Iris pigment epithelial cell (primary cell): ENCODE measurements at regions not wholly inside any gene's neighbourhood (a gene's known extent, or its start where the extent isn't known, plus 50 kb on each side); places are given as distances from the start of the nearest gene placed in this dataset.

Experiments
- DNase-seq: peaks from one replicate; pipeline ENCODE4 v3.0.0-alpha.2; 2011; ENCODE audit warnings: low read depth

DNA sequence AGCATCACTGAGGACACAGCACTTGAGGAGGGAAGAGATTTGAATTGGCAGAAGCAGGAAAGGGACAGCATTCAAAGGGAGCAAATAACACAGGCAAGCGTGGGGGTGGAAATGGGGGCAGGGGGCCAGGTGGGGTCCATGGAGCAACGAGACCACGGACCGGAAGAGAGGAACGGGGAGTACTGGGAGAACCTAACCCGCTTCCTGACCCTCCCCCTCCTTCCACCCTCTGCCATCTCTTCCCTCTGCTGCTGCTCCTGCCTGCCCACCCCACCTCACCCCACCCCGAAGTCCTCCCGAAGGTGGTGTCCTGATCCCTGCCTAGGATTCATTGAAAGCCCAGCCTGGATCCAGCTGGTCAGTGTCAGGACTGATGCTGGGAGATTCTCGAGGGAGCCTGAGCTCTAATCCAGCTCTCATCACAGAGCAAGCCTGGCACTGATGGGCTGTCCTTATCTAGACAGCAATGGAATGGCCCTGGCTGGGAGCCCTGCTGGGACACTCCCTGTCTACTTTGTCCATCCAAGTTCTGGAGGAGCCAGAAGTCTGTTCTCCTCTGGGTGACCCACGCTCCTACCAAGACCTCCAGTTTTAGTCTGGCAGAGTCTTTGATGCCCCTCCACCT, 105.0 kb downstream of the TRIM29 start:
- DNase-seq = no peak

DNA sequence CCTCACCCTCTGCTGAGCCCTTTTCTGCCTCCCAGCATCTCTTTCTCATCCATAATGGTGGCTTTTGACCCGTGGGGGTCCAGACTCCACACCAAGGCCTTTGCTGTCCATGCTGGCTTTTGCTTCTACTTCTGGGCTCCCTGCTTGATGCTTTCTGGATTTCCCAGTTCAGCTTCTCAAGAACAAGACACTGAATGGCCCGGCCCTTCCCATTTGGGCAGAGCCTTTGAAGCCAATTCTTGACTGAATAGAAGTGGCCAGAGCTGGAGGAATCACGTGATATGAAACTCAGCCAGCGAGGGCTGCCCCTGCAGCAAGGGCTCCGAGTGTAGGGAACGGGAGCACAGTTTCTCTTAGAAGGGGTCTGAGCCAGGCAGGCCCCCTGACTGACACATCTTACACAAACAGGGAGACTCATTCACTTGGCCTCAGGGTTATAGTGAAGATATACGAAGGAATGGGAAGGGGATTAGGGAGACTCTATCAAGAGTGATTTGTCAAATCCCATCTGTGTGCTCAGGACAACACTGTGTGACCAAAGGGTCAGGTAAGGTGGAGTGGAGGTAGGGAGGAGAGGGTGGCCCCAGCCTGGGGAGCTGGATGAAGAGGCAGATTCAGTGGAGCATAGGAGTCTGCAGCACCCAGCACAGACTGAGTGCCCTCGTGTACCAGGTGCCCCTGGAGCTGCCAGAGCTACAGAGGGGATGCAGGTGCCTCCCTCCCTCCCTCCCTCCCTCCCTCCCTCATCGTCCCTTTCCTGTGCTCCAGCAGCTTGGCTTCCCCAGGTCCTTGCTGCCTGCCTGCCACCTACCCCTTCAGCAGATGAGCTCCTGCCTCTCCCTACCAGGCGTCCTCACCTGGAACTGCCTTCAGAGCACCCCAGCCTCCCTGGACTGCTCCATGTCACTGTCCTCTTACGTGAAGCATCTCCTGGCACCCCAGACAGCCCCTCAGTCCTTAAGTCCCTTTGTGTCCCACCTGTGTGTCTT, 106.0 kb downstream of the TRIM29 start:
- no peak for DNase-seq

DNA sequence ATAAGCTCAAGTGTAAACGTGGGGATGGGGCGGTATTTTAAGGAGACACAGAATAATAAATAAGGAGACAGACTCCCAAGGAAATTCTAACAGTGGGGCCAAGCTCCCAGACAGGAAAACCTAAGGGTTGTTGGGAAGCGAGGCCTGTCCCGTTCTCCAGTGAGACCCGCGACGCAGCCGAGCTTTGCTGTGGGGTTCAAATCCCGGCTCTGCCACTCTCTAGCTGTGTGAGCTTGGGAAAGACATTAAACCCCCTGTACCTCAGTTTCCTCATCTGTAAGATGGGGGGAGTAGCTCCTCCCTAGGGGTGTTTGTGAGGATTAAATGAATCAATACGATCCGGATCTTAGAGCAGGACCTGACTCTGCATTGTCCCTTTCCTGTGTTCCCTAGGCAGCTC, 106.8 kb downstream of the TRIM29 start:
- DNase-seq = no peak

DNA sequence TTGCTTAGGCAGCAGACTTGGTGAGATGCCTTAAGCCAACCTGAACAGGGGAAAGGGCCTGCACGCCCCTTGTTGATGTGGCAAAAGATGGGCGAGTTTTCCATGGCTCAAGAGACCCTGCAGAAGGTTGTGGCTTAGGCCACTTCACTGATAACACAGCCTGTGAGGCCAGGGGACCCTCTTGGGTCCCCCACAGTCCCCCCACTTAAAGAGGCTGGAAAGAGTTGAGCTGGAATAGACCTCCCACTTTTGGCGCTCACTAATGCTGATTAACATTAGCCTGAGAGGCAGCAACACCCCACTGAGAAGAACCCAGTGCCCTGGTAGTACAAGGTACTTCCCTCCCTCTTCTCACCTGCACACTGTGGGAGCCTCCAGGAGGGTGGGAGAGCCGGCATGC, 107.5 kb downstream of the TRIM29 start:
- no peak for DNase-seq

DNA sequence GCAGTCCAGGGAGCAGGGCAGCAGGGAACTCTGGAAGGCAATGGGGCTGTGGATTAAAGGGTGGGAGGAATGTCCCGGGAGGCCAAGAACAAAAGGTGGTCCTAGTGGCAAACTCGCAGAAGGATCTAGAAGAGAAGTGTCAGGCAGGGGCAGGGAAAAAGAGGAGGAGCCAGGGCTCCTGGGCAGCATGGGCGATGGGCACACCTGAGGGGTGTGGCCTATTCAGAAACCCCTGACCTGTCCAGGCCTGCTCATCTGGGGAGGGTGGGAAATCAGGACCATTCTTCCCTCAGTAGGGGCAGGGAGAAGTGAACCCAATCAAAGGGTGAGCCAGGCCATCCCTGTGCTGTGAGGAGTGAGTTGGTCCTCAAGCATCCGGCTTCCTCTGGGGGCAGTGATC, 108.6 kb downstream of the TRIM29 start:
- no peak for DNase-seq

DNA sequence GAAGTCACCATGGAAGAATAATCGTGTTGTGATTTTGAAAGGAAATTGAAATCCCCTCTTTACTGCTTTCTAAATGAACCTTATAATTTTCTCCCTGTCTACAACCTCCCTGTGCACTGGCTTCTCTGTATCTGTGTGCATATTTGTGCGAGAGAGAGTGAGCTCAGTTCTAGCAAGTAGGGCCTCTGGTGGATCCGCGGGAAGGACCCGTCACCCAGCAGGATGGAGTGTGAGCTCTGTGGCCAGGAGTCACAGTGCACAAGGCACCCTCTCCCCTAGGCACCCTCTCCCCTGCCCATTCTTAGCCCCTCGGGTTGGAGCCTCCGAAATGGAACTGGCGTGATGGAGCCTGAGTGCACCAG, 109.0 kb downstream of the TRIM29 start:
- no peak for DNase-seq

DNA sequence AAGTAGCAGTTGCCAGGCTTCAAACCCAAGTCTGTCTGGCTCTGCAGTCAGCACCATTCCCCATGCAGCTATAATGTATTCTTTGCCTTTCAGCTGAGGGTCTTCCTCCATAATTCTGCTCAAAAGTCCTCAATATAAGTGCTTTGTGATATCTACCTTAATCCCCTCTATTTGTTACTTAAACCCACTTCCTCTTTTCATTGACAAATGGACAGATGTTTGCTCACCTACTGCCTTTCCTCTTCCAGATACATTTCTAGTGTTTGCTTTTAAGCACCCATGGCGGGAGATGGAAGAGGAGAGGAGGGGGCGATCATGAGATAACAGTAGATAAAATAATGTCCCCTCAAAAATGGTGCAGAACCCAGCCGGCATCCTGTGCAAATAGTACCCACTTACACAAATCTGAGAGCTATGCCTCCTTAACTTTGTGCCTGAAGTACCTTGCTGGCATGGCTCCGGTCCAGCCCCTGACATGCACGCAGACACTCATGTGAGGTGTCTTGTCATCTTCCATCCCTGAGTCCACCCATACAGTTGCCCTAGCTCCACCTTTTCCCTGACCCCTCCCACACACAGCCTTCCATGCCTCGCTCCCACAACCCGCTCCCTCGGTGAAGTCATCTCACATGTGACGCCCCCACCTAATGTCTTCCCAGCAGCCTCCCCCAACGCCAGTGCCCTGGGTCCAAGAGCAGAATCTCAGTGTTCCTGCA, 109.6 kb downstream of the TRIM29 start:
- no peak for DNase-seq

DNA sequence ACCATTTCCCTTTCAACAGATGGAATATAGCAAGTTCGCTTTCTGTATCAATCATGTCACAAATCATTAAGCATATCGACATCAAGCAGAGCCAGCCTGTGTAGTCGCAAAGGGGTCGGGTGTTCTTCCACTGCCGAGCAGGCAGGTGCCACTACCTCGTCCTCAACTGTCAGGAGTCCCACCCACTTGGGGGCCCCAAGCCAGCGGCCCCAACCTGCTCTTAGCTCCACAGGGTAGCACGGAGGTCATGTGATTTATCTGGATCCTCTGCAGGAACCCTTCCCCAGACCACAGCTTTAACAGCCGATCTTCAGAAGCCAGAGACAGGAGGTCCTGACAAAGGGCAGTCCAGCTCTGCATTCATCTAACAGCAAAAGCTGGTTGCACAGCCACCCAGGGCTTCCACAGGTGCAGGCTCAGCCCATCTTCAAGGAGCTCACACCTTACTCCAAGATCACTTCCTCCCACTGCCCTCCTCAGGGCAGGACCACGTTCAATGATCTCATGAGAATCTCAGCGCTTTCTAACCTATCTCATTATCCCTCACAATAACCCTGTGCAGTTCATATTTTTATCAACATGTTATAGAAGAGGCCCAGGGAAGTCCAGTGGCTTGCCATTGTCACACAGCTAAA, 110.2 kb downstream of the TRIM29 start:
- no peak for DNase-seq

DNA sequence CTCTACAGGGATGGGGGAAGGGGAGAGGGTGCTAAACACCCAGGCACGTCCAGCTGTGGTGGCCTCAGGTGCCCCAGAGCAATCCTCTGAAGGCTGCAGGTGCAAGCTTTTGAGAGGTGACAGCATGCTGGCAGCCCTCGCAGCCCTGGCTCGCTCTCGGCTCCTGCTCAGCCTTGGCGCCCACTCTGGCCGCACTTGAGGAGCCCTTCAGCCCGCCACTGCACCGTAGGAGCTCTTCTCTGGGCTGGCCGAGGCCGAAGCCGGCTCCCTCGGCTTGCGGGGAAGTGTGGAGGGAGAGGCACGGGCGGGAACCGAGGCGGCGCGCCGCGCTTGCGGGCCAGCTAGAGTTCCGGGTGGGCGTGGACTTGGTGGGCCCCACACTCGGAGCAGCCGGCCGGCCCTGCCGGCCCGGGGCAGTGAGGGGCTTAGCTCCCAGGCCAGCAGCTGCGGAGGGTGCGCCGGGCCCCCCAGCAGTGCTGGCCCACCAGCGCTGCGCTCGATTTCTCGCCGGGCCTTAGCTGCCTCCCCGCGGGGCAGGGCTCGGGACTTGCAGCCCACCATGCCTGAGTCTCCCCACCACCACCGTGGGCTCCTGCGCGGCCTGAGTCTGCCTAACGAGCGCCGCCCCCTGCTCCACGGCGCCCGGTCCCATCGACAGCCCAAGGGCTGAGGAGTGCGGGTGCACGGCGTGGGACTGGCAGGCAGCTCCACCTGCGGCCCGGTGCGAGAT, 112.1 kb downstream of the TRIM29 start:
- DNase-seq = no peak

DNA sequence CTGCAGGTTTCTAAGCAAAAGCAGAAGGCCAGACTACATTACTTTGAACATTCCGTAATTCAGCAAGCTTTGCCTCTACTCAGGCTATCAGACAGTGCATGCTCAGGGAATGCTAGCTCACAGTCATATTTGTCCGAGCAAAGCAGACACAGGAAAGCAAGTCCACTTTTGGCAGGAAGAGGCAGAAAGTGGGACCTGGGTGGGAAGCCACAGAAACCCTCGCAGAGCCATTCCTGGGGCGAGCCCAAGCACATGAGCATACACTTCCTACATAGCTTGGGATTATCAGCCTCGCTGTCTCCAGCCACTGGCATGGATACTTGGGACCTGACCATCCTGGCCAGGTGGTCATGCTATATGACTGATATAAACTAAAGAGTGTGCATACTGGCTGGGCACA, 113.3 kb downstream of the TRIM29 start:
- no peak for DNase-seq

DNA sequence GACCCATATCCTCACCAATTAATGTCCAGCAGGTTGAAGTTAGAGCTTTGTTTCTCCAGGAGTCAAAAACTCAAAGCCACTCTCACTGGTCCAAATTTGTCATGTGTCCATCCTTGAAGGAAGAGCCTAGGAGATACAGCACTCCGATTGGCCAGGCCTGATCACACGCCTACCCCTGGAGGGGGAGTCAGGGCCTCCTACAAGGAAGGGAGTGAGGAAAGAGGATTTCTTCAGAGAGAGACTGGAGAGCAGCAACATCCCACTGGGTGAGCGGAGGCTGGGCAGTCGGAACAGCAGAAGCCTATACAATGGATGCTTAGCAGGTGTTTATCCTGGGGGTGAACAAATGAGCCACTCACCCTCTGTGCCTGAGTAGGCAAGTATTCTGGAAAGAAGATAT, 113.9 kb downstream of the TRIM29 start:
- DNase-seq = peak; percentile 3

DNA sequence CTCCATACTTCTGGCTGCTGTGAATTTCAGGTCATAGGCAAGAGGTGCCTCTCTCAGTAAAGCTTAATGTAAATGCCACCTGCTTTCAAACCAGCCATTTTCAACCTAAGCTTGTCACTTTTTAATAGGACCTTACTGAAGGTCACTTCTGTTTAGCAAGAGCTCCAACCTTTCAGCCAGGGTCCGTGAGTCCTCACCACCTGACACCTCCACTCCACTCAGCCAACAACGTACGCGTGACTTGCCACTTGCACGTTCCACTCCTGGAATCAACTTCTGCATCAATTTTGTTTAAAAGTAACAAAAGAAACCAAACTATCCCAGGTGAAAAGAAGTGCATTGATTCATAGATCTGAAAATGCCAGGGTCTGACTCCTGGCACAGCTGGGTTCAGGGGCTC, 114.4 kb downstream of the TRIM29 start:
- no peak for DNase-seq

DNA sequence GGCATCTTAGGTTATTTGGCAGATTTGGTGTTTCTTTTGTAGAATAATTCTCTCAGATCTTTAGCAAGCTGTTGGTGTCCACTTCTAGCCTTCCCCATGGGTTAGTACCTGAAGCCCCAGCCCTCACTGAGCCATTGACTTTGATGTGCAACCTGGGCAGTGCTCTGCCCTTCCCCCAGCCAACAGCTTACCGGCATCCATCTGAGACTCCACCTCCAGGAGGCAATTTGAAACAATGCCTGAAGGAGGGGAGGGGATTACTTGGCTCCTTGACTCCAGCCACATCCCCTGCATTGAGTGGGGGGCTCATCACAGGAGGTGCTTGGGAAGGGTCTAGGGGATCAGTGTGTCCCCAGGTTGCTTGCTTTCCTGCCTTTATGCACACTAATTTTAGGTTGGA, 114.8 kb downstream of the TRIM29 start:
- no peak for DNase-seq

DNA sequence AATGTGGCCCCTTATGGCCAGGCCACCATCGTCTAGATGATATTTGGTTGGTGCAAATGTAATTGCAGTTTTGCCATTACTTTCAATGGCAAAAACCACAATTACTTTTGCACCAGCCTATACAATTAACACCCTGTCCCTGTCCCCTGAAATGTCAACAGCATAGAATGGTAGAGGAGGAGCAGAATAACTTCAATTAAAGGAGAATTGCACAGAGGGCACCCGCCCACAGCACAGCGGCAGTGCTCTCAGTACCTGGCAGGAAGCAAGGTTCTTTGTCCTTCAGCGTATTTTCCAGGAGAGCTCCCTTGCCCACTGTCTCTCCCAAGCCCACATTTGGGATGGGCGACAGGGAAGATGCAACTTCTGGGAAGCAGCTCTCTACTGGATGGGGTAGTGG, 115.3 kb downstream of the TRIM29 start:
- no peak for DNase-seq

DNA sequence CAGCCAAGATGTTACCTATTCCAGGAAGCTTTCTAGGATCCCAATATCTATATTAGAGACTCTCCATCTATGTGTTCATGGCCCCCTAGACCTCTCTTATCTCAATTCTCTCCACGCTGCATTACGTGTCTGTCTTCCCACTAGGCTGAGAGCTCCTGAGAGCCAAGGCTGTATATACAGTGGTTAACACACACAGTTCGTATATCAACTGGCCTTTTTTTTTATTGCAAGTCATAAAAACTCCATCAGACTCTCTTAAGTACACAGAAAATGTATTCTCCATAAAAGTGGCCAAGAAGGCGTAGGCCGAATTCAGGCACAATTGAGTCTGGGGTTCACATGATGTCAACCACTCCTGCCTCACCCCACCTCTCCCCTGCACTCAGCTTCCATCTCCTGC, 115.9 kb downstream of the TRIM29 start:
- DNase-seq = no peak

DNA sequence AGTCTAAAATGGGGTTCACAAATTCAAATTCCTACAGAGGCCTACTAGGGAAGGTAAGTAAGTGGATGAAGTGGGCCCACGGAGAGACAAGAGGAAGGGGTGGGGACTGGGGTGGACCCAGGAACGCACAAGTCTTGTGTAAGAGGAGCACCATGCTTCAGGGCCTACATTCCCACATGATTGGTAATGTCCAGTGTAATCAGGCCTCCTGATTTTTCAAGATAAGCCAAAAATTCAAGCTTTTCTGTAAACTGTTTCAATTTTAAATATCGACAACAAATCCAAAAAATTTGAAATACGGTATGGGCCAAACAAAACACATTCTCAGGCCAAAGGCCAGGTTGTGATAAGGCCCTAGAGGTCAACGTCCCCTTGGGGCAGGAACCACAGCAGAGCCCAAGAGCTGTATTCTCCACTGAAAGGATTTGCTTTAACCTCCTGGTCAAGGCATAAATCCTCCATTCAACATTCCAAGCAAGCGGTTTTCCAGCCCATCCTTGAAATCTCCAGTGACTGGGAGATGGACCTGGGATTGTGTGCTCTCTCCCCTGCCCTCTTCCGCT, 116.4 kb downstream of the TRIM29 start:
- DNase-seq = no peak

DNA sequence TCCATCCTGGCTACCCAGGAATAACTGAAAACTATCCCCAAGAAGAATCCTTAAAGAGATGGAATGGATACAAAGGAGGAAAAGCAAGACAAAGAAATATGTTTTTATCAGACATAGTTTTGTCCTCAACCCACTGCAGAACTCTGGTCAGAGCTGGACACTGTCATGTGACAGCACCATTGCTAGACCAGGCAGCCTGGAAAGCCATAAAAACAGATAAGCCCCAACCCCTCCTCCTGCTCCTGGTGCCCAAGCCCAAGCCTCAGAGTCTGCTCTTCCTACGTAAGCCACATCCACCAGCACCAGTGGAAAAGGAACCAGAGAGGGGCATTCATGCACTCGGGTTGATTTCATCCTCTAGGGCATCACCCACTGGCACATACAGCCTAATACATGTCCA, 116.9 kb downstream of the TRIM29 start:
- DNase-seq = no peak

DNA sequence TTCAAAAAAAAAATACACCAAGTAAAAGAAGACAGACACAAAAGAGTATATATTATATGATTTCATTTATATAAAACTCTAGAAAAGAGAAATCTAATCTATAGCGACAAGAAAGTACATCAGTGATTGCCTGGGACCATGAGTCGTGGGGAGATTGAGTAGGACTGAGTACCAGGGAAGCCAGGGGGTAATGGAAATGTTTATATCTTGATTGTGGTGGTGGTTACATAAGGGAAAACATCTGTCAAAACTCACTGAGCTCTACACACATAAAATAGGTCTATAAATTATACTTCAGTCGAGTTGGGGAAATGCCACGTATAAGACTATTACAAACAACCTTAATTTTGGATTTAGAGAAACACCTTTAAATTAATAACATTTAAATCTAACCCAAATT, 117.4 kb downstream of the TRIM29 start:
- no peak for DNase-seq

DNA sequence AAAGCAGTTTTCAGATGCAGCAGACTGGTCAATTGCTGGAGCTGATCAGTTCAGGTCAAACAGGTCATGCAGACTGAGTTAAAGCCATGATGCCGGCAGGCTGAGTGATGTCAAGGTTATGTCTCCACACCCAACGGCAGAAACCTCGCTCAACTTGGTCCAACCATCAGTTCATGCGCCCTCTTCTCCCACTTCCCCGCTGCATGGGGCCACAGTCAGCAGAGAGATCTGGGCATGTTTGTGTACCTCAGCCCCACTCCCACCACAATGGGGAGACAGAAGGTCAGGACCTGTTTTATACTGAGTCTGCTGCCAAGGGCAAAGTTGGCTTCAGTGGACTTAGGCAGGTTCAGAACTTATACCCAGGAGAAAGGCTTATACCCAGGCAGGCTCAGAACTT, 118.7 kb downstream of the TRIM29 start:
- no peak for DNase-seq

DNA sequence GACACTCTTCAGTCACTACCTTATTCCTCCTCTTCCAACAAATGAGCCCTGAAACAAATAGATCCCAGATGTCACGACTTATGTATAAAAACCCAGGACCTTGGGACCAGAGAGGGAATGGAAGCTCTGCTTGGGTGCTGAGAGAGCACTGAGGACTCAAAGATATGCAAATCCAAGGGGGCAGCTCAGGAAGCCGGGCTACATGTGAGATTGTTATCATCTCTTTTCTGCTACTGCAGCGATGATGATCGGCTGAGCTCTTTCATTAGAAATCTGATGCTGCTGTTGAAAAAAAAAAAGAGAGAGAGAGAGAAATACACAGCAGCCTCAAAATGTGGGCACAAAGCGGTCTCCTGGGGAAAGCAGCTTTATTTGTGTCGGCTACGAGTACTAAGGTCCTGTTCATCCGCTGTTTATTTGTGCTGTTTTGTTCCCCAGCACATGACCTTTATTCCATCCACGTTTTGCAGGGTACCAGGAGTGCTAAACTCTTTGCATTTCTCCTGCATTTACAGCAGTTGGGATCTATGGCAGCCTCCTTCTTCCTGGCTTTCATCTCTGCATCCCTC, 120.2 kb downstream of the TRIM29 start:
- DNase-seq = no peak
